T-cell (primary cell): ENCODE measurements at regions not wholly inside any gene's neighbourhood (a gene's known extent, or its start where the extent isn't known, plus 50 kb on each side); places are given as distances from the start of the nearest gene placed in this dataset.

Source experiments
- ATAC-seq, 4 experiments: fragments of 200-7000 bp in 3 of 4; fragments of 150-1000 bp in 1 of 4; cut with Tn5 transposase; replicated peaks in 1 of 4; 1 replicate in 3 of 4; 2 replicates in 1 of 4; pipeline ENCODE4 v1.10.0; 2021; ENCODE audit warnings: moderate library complexity in 3 of 4, mild to moderate bottlenecking in 2 of 4, moderate number of reproducible peaks in 1 of 4
- CTCF ChIA-PET, 2 donors: fragments of 300-600 bp; sonication (Branson Sonifier 250); formaldehyde crosslinking; loops; one replicate each; lab custom pipeline; 2022; ENCODE audit warnings: antibody characterized with exemption in 2 of 2; lab: Charles Lee
- POLR2A ChIA-PET, 2 donors: fragments of 300-600 bp; sonication (Branson Sonifier 250); formaldehyde crosslinking; loops; one replicate each; lab custom pipeline; 2022; ENCODE audit warnings: antibody characterized with exemption in 2 of 2; lab: Charles Lee
- DNase-seq, 35 experiments: peaks; one replicate each; pipeline versions ENCODE4 v3.0.0 to v3.0.0-alpha.2; 2013 to 2023
- H3K27ac ChIP-seq: one replicate; pipeline ENCODE4 v1.5.1; 2013; ENCODE audit warnings: low read length
- H3K27me3 ChIP-seq, 2 experiments: replicated peaks in 1 of 2; 1 replicate in 1 of 2; 2 replicates in 1 of 2; pipeline versions ENCODE4 v1.6.1 to v1.7.0; 2013; ENCODE audit warnings: low read length in 1 of 2, mixed read lengths in 1 of 2; ENCODE audit not compliant: control insufficient read depth in 2 of 2, insufficient read depth in 2 of 2; ENCODE audit errors: extremely low read depth in 1 of 2
- H3K36me3 ChIP-seq, 2 donors: 1 replicate in 1 of 2; 2 replicates in 1 of 2; pipeline versions ENCODE4 v1.6.1 to v1.7.0; 2013; ENCODE audit warnings: low read length in 1 of 2; ENCODE audit not compliant: control insufficient read depth in 2 of 2, insufficient read depth in 1 of 2; ENCODE audit errors: extremely low read depth in 1 of 2
- H3K4me1 ChIP-seq, 2 experiments: 1 replicate in 1 of 2; 2 replicates in 1 of 2; pipeline versions ENCODE4 v1.6.1 to v1.7.0; 2013; ENCODE audit warnings: low read length in 2 of 2, mixed read lengths in 1 of 2; ENCODE audit not compliant: insufficient read depth in 2 of 2, control insufficient read depth in 1 of 2; ENCODE audit errors: extremely low read depth in 1 of 2
- H3K4me3 ChIP-seq, 2 donors: 1 replicate in 1 of 2; 2 replicates in 1 of 2; pipeline versions ENCODE4 v1.5.1 to v1.7.0; 2013; ENCODE audit warnings: mild to moderate bottlenecking in 2 of 2, low read length in 1 of 2, moderate library complexity in 1 of 2; ENCODE audit not compliant: control insufficient read depth in 1 of 2; ENCODE audit errors: extremely low read depth in 1 of 2
- H3K9me3 ChIP-seq: 2 replicates; pipeline ENCODE4 v1.7.0; 2013
- H3K27ac Mint-ChIP-seq, 2 donors: one replicate each; pipeline ENCODE4 v1.8.0; 2020 to 2021; ENCODE audit warnings: mild to moderate bottlenecking in 2 of 2, mixed read lengths in 2 of 2
- H3K27me3 Mint-ChIP-seq, 2 donors: one replicate each; pipeline ENCODE4 v1.8.0; 2021 to 2022; ENCODE audit warnings: mixed read lengths in 2 of 2
- H3K36me3 Mint-ChIP-seq: one replicate; pipeline ENCODE4 v1.8.0; 2021; ENCODE audit warnings: mixed read lengths
- H3K4me1 Mint-ChIP-seq, 3 donors: one replicate each; pipeline ENCODE4 v1.8.0; 2020 to 2022; ENCODE audit warnings: mixed read lengths in 3 of 3, mild to moderate bottlenecking in 1 of 3
- H3K4me3 Mint-ChIP-seq, 3 donors: one replicate each; pipeline ENCODE4 v1.8.0; 2020 to 2022; ENCODE audit warnings: mild to moderate bottlenecking in 3 of 3, mixed read lengths in 3 of 3, moderate library complexity in 3 of 3
- H3K9me3 Mint-ChIP-seq, 3 donors: one replicate each; pipeline ENCODE4 v1.8.0; 2020 to 2022; ENCODE audit warnings: mixed read lengths in 3 of 3
- WGBS: methylation state at CpG from one replicate; pipeline ENCODE4 v1.1.5; 2013; ENCODE audit warnings: missing lambda C conversion rate; ENCODE audit not compliant: insufficient coverage; 5-methylcytosine and 5-hydroxymethylcytosine counted together

DNA sequence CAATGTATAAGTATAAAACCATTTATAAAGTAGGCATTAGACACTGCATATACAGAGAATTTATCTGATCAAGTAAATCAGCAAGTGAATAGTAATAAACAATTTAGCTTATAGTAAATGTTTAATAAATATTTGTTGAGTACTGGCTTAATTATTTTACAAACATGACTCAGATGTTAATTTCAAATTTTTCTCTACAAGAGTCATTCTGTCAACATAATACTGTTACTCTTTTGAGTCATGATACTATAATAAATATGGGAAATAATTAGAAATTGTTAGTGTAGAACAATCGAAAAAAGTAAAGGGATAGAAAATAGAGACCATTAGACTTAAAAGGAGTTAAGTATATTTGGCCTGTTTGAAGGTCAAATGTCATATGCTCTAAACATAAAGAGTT, 133.6 kb upstream of the MC4R start:
- H3K9me3 ChIP-seq: no peaks in the 10 kb centered on the region
- no peaks in the 10 kb centered on the region for H3K27me3 ChIP-seq
- ChIA-PET CTCF (no interaction called here), POLR2A (no interaction called here)
- no peaks in the 10 kb centered on the region for H3K27me3 Mint-ChIP-seq
- ATAC-seq (no peak), DNase-seq (no peak)
- no peaks in the 10 kb centered on the region for H3K4me1 Mint-ChIP-seq
- H3K36me3 ChIP-seq: no peaks in the 10 kb centered on the region
- H3K9me3 Mint-ChIP-seq: peaks cover 0 to 4% (median 0%) of the 10 kb centered on the region in 3 donors
- H3K27ac ChIP-seq: no peak overlapping the region
- no peak overlapping the region for H3K27ac Mint-ChIP-seq
- WGBS: no CpG with 5 or more reads among the region's 1 CpG
- no peak overlapping the region for H3K4me3 ChIP-seq
- H3K36me3 Mint-ChIP-seq: no peaks in the 10 kb centered on the region
- H3K4me3 Mint-ChIP-seq: no peak overlapping the region
- H3K4me1 ChIP-seq: no peaks in the 10 kb centered on the region

DNA sequence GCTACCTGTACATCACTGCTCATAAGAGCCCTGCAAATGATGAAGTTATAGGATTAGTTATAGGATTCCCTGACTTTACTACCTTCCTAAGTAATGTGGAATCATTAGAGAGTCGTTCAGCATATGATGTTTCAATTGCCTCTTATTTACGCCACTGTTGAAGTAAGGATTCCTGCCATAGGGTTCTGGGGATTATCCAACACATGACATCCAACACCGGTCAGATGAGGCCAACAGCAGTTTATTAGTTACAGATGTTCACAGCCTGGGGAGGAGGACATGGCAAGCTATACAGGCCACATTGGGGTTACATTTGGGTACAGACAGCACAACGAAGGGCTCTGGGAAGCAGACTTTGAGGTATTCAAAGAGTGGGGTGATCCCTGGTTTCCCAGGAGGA, 134.1 kb upstream of the MC4R start:
- Histone ChIP-seq H3K4me1 (no peaks in the 10 kb centered on the region), H3K27me3 (no peaks in the 10 kb centered on the region), H3K4me3 (no peak overlapping the region), H3K36me3 (no peaks in the 10 kb centered on the region), H3K27ac (no peak overlapping the region), H3K9me3 (no peaks in the 10 kb centered on the region)
- POLR2A ChIA-PET: no interaction called here
- H3K27ac Mint-ChIP-seq: no peak overlapping the region
- no peaks in the 10 kb centered on the region for H3K36me3 Mint-ChIP-seq
- CTCF ChIA-PET: no interaction called here
- H3K9me3 Mint-ChIP-seq: peaks cover 0 to 4% (median 0%) of the 10 kb centered on the region in 3 donors
- H3K4me1 Mint-ChIP-seq: no peaks in the 10 kb centered on the region
- no peak overlapping the region for H3K4me3 Mint-ChIP-seq
- WGBS: 75% methylated on average over 1 of the region's 4 CpGs
- no peaks in the 10 kb centered on the region for H3K27me3 Mint-ChIP-seq
- ATAC-seq (no peak), DNase-seq (no peak)

DNA sequence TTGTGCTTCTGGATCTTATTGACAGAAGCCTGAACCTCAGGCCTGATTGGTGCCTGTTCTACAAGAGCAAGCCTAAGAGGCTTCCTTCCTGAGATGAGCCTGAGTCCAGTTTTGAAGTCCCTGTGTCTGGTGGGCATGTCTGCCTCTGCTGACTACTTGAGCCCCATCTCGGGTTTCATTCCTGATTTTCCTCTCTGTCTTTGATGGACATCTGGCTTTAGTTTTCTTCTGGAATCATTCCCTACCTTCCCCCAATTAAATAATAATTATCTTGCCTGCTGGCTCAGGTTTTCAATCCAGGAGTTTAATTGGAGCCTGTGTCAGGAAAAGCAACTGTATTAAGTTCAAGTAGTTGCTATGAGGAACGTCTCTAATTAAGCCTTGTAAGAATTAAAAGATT, 135.5 kb upstream of the MC4R start:
- no peaks in the 10 kb centered on the region for H3K4me1 ChIP-seq
- whole genome bisulfite sequencing: no CpG with 5 or more reads among the region's 2 CpGs
- ATAC-seq (no peak), DNase-seq (no peak)
- Mint-ChIP-seq H3K4me1 (no peaks in the 10 kb centered on the region), H3K9me3 (peaks cover 0 to 4% (median 0%) of the 10 kb centered on the region in 3 donors), H3K4me3 (no peak overlapping the region), H3K27me3 (no peaks in the 10 kb centered on the region), H3K36me3 (no peaks in the 10 kb centered on the region), H3K27ac (no peak overlapping the region)
- H3K36me3 ChIP-seq: no peaks in the 10 kb centered on the region
- POLR2A ChIA-PET: no interaction called here
- H3K27ac ChIP-seq: no peak overlapping the region
- H3K4me3 ChIP-seq: no peak overlapping the region
- CTCF ChIA-PET: no interaction called here
- H3K9me3 ChIP-seq: no peaks in the 10 kb centered on the region
- no peaks in the 10 kb centered on the region for H3K27me3 ChIP-seq

DNA sequence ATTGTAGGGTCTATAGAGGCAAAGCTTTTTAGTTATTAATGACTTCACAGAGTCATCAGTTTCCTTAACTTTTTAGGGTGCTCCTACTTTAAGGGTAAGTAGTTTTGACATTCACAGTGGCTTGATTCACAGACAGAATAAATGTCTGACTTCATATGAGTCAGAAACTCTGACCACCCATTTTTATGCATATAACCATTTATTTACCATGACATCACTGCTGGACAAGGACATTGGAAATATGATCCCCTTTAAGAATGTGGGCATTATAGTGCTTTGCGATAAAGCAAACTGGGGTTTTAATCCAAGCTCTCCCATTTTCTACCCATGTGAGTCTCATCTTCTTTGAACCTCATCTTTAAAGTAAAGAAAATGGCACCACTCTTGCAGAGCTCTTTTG, 162.0 kb upstream of the MC4R start:
- Histone ChIP-seq H3K27ac (no peak overlapping the region), H3K36me3 (no peaks in the 10 kb centered on the region), H3K27me3 (no peaks in the 10 kb centered on the region), H3K4me1 (no peaks in the 10 kb centered on the region), H3K9me3 (no peaks in the 10 kb centered on the region), H3K4me3 (no peak overlapping the region)
- ChIA-PET CTCF (no interaction called here), POLR2A (no interaction called here)
- DNase-seq (no peak), ATAC-seq (no peak)
- Mint-ChIP-seq H3K4me3 (no peak overlapping the region), H3K4me1 (no peaks in the 10 kb centered on the region), H3K9me3 (peaks cover 0 to 6% (median 2%) of the 10 kb centered on the region in 3 donors), H3K27me3 (no peaks in the 10 kb centered on the region), H3K36me3 (no peaks in the 10 kb centered on the region), H3K27ac (no peak overlapping the region)
- WGBS: no CpG with 5 or more reads among the region's 1 CpG

DNA sequence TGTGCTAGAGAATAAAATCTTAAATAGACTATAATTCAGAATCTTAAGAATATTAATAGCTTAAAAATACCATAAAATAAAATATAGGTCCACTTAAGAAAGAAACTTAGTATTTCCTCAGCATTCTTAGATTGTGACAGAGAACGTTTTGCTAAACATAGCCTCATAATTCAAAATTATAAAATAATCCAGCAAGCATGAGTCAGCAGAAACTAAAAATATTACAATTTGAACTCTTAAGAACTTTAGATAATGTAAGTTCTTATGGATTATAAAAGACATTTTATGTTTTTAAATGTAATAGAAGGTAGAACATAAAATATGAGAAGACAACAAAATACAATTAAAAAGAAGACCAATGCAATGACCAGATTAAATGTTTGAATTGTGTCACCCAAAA, 164.5 kb upstream of the MC4R start:
- no peak overlapping the region for H3K4me3 ChIP-seq
- Mint-ChIP-seq H3K4me1 (no peaks in the 10 kb centered on the region), H3K4me3 (no peak overlapping the region), H3K9me3 (peaks cover 0 to 6% (median under 1%) of the 10 kb centered on the region in 3 donors), H3K27me3 (no peaks in the 10 kb centered on the region), H3K36me3 (no peaks in the 10 kb centered on the region), H3K27ac (no peak overlapping the region)
- H3K9me3 ChIP-seq: no peaks in the 10 kb centered on the region
- DNase-seq: no peak
- whole genome bisulfite sequencing: no CpG with 5 or more reads among the region's 1 CpG
- H3K4me1 ChIP-seq: no peaks in the 10 kb centered on the region
- H3K27me3 ChIP-seq: no peaks in the 10 kb centered on the region
- CTCF ChIA-PET: no interaction called here
- ATAC-seq: no peak
- no peak overlapping the region for H3K27ac ChIP-seq
- no peaks in the 10 kb centered on the region for H3K36me3 ChIP-seq
- POLR2A ChIA-PET: no interaction called here

DNA sequence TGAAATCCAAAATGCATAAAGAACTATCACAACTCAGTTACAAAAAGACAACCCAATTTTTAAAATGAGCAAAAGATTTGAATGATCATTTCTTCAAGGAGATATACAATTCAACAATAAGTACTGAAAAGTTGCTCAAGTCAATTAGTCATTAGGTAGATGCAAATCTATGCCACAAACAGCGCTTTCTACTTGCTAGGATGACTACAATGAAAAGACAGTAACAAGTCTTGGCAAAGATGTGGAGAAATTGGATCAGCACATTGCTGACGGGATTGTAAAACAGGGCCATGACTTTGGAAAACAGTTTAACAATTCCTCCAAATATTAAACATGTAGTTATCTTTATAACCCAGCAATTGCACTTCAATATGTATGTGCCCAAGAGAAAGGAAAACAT, 166.3 kb upstream of the MC4R start:
- H3K27ac Mint-ChIP-seq: no peak overlapping the region
- no peaks in the 10 kb centered on the region for H3K27me3 Mint-ChIP-seq
- CTCF ChIA-PET: no interaction called here
- no peak overlapping the region for H3K27ac ChIP-seq
- H3K27me3 ChIP-seq: no peaks in the 10 kb centered on the region
- H3K4me1 ChIP-seq: no peaks in the 10 kb centered on the region
- no peaks in the 10 kb centered on the region for H3K4me1 Mint-ChIP-seq
- H3K4me3 Mint-ChIP-seq: no peak overlapping the region
- no peak for DNase-seq
- WGBS: no CpG with 5 or more reads among the region's 2 CpGs
- no peaks in the 10 kb centered on the region for H3K36me3 Mint-ChIP-seq
- no peak for ATAC-seq
- H3K9me3 ChIP-seq: no peaks in the 10 kb centered on the region
- no peaks in the 10 kb centered on the region for H3K36me3 ChIP-seq
- H3K9me3 Mint-ChIP-seq: peaks cover 0 to 6% (median 2%) of the 10 kb centered on the region in 3 donors
- POLR2A ChIA-PET: no interaction called here
- H3K4me3 ChIP-seq: no peak overlapping the region

DNA sequence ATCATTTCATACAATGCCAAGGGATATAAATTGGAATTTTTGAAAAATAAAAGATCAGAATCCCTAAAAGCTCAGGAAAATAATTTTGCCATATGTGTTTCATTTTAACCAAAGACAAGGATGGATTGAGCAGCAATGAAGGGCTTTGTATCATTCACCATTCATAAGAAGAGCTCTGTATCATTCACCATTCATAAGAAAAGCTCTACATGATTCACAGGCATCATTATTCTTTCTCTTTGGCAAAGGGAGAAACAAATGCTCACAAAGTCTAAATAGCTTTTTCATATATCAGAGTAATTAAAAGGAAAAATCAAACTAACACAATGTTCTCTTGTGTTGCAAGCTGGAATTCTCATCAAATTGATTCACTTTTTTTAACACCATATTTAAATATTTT, 169.1 kb upstream of the MC4R start:
- H3K27ac ChIP-seq: no peak overlapping the region
- no peak overlapping the region for H3K27ac Mint-ChIP-seq
- H3K27me3 ChIP-seq: no peaks in the 10 kb centered on the region
- no peaks in the 10 kb centered on the region for H3K27me3 Mint-ChIP-seq
- no peak overlapping the region for H3K4me3 Mint-ChIP-seq
- no peaks in the 10 kb centered on the region for H3K4me1 ChIP-seq
- no peaks in the 10 kb centered on the region for H3K4me1 Mint-ChIP-seq
- no peaks in the 10 kb centered on the region for H3K36me3 Mint-ChIP-seq
- H3K4me3 ChIP-seq: no peak overlapping the region
- H3K9me3 ChIP-seq: no peaks in the 10 kb centered on the region
- H3K9me3 Mint-ChIP-seq: peaks cover 0 to 3% (median 2%) of the 10 kb centered on the region in 3 donors
- CTCF ChIA-PET: no interaction called here
- no peak for DNase-seq
- ATAC-seq: no peak
- POLR2A ChIA-PET: no interaction called here
- no peaks in the 10 kb centered on the region for H3K36me3 ChIP-seq
